KG1 (cell line): ENCODE measurements at regions not wholly inside any gene's neighbourhood (a gene's known extent, or its start where the extent isn't known, plus 50 kb on each side); places are given as distances from the start of the nearest gene placed in this dataset.
A peak's percentile ranks its signal among the peaks of the same experiment; 100 is the strongest.

Experiments used
- DNase-seq: peaks from one replicate; lab custom pipeline; 2025; lab: John Stamatoyannopoulos, UW

DNA sequence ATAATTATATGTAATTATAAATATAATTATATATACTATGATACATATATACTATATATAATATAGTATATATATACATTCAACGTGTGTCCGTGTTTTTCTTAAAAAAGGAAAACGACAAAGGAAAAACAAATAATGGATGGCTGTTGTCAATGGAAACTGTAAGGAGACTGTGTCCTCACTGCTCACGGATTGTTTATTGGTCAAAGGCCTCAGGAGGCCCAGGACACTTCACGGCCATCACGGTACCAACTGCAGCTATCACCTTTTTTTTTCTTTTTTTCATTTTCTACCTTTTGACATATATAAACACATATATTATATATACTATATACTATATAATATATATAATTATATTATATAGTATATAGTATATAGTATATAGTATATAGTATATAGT lies 113.4 kb downstream of the SPTSSA start:
- no peak for DNase-seq

GRCh38 chr14:34347683-34348082 lies 114.4 kb downstream of the SPTSSA start:
- no peak for DNase-seq

DNA sequence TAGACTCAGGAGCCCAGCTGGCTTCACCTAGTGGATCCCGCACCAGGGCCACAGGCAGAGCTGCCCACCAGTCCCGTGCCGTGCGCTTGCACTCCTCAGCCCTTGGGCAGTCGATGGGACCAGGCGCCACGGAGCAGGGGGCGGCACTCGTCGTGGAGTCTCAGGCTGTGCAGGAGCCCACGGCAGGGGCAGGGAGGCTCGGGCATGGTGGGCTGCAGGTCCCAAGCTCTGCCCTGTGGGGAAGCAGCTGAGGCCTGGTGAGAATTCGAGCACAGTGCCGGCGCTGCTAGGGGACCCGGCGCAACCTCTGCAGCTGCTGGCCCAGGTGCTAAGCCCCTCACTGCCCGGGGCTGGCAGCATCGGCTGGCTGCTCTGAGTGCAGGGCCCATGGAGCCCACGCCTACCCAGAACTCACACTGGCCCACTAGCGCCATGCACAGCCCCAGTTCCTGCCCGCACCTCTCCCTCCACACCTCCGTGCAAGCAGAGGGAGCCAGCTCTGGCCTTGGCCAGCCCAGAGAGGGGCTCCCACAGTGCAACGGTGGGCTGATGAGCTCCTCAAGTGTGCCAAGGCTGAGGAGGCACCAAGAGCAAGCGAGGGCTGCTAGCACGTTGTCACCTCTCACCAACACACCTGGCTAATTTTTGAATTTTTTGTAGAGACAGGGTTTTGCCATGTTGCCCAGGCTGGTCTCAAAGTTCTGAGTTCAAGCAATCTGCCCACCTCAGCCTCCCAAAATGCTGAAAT lies 116.1 kb downstream of the SPTSSA start:
- DNase-seq = no peak

DNA sequence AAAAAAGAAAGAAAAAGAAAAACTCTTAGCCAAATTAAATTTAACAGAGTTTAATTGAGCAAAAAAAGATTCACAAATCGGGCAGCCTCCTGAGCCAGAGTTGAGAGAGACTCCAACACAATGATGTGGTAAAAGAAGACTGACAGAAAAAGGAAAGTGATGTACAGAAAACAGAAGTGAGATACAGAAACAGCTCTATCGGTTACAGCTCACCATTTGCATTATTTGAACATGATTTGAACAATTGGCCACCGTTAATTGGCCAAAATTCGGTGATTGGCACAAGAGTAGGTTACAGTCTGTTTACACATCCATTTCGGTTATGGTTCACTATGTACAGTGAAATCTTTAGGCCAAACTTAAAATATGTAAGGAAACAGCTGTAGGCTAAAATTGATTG lies 117.7 kb downstream of the SPTSSA start:
- DNase-seq = no peak

GRCh38 chr14:34340025-34340625 lies 121.9 kb downstream of the SPTSSA start:
- no peak for DNase-seq

GRCh38 chr14:34338056-34338455 lies 124.0 kb downstream of the SPTSSA start:
- DNase-seq = no peak

- no peak for DNase-seq
These were observed 125.5 kb downstream of the SPTSSA start for GRCh38 chr14:34336501-34336900.

DNA sequence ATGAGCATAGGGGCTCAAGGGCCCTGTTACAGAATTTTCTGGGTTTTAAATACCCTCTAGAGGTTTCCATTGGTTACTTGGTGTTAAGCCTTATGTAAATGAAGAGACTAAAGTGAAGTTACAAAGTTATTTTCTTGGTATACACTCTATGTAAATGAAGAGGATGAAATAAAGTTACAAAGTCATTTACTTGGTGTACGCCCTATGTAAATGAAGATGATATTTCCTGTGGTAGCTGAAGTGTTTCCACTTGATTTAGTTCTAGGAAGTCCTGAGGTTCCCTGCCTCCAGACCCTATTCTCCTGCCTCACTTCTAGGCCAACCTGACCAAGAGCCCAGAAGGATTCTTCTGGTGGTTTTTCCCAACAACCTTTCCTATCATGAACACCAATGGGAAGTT lies 126.1 kb downstream of the SPTSSA start:
- DNase-seq = no peak

- no peak for DNase-seq
These were observed 127.7 kb downstream of the SPTSSA start for GRCh38 chr14:34334329-34334728.

GRCh38 chr14:34331728-34332623 lies 130.1 kb downstream of the SPTSSA start:
- DNase-seq = no peak

GRCh38 chr14:34330846-34331245 lies 131.2 kb downstream of the SPTSSA start:
- DNase-seq = no peak

GRCh38 chr14:34329301-34329700 lies 132.7 kb downstream of the SPTSSA start:
- no peak for DNase-seq

DNA sequence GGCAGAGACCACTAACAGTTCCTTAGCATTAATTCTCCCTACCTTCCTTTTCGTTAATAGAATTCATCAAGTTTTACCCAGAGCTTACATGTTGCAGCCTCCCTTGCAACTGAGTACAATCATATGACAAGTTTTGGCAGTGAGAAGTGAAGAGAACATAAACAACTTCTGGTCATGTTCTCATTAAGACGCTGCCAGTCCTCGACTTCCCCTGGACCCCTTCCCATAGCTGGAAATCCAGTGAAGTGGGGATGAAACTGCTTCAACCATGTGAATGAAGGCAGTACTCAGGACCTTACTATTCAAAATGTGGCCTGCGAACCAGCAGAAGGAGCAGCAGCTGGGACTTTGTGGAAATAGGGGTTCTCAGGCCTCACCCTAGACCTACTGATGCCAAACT lies 133.9 kb downstream of the SPTSSA start:
- no peak for DNase-seq

GRCh38 chr14:34325493-34325892 lies 136.5 kb downstream of the SPTSSA start:
- no peak for DNase-seq

GRCh38 chr14:34324363-34324795 lies 137.7 kb downstream of the SPTSSA start:
- DNase-seq = peak; percentile 21

- peak; percentile 32 for DNase-seq
These were observed 139.1 kb downstream of the SPTSSA start for GRCh38 chr14:34322940-34323418.

- DNase-seq = no peak
These were observed 142.9 kb downstream of the SPTSSA start for GRCh38 chr14:34319140-34319539.

DNA sequence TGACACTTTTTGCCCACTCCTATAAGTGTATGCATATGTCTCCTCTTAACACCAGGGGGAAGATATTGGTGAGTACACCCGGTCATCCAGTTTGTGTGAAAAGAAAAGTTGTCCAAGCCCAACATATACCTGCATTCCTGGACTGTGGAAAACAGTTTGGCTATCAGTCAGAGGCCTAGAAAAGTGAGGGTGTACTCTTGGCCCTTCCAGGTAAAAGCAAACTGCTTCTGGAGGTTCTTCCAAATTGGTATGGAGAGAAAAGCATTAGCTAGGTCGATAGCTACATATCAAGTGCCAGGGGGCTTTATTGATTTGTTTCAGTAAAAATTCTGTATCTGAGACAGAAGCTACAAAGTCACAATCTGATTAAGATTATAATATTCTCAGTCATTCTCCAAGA lies 144.0 kb downstream of the SPTSSA start:
- DNase-seq = no peak

DNA sequence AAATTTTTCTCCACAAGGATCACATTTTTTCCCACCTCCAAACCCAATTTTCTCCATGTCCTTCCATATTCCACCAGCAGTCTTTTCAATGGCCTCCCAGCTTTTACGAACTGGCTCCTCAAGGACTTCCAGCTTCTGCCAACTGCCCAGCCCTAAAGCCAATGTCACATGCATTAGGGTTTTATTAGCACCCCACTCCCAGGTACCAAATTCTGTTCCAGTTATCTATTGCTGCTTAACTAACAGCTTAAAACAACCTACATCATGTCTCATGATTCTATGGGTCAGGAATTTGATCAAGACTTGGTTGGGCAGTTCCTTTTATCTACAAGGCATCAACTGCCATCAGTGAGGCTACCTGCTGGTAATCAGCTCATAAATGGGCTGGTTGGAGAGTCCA lies 151.3 kb downstream of the SPTSSA start:
- no peak for DNase-seq

- DNase-seq = no peak
These were observed 158.2 kb downstream of the SPTSSA start for GRCh38 chr14:34303811-34304210.

DNA sequence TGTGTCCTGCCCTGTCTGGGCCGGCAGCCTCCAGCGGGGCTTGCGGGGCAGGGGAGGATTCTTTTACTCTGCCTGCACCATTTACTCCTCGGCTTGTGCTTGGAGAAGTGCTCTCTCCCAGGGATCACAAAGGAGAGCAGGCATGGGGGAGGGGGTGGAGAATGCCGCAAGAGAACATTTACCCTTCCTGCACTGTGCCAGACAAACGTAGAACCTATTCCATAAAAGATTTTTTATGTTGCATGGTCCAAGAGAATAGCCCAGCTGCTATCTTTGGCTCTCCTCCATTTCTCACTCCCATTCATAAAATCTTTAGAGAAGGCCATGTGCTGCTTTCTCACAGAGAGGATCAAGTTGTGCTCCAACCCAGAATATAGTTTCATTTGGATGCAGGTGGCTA lies 159.4 kb downstream of the SPTSSA start:
- no peak for DNase-seq

- no peak for DNase-seq
These were observed 160.9 kb downstream of the SPTSSA start for GRCh38 chr14:34300882-34301734.
